CD4-positive, alpha-beta memory T cell (primary cell): ENCODE measurements at regions not wholly inside any gene's neighbourhood (a gene's known extent, or its start where the extent isn't known, plus 50 kb on each side); places are given as distances from the start of the nearest gene placed in this dataset.

Experiments
- CTCF ChIA-PET: fragments of 350-600 bp; sonication (Branson Sonifier 250); formaldehyde crosslinking; loops from one replicate; lab custom pipeline; 2021; ENCODE audit warnings: inconsistent platforms; ENCODE audit not compliant: partially characterized antibody; lab: Charles Lee
- POLR2A ChIA-PET: fragments of 350-600 bp; sonication (Branson Sonifier 250); formaldehyde crosslinking; loops from one replicate; lab custom pipeline; 2021; ENCODE audit not compliant: partially characterized antibody; lab: Charles Lee
- DNase-seq, 5 donors: peaks; one replicate each; pipeline versions ENCODE4 v3.0.0 to v3.0.0-alpha.2; 2020 to 2022; ENCODE audit warnings: mixed read lengths in 1 of 5
- H3K27ac ChIP-seq: one replicate; pipeline ENCODE4 v1.7.0; 2013; ENCODE audit warnings: low read depth, low read length
- H3K27me3 ChIP-seq: 2 replicates; pipeline ENCODE4 v1.7.0; 2013; ENCODE audit warnings: mild to moderate bottlenecking, low read length, moderate library complexity; ENCODE audit not compliant: insufficient read depth
- H3K36me3 ChIP-seq: 2 replicates; pipeline ENCODE4 v1.7.0; 2013; ENCODE audit warnings: mild to moderate bottlenecking, low read length, moderate library complexity; ENCODE audit not compliant: insufficient read depth
- H3K4me1 ChIP-seq: 2 replicates; pipeline ENCODE4 v1.7.0; 2013; ENCODE audit warnings: mild to moderate bottlenecking, low read length, moderate library complexity; ENCODE audit not compliant: insufficient read depth
- H3K4me3 ChIP-seq, 2 donors: one replicate each; pipeline ENCODE4 v1.7.0; 2013; ENCODE audit warnings: low read length in 2 of 2, mild to moderate bottlenecking in 1 of 2
- H3K9me3 ChIP-seq, 2 donors: one replicate each; pipeline ENCODE4 v1.7.0; 2013; ENCODE audit warnings: low read length in 2 of 2, control low read depth in 1 of 2; ENCODE audit not compliant: control insufficient read depth in 1 of 2
- H3K27ac Mint-ChIP-seq, 7 donors: one replicate each; pipeline ENCODE4 v1.8.0; 2020 to 2021; ENCODE audit warnings: mixed read lengths in 7 of 7, mild to moderate bottlenecking in 6 of 7, inconsistent platforms in 3 of 7, moderate library complexity in 3 of 7
- H3K27me3 Mint-ChIP-seq, 2 donors: one replicate each; pipeline ENCODE4 v1.8.0; 2020 to 2021; ENCODE audit warnings: mixed read lengths in 2 of 2
- H3K36me3 Mint-ChIP-seq, 2 donors: one replicate each; pipeline ENCODE4 v1.8.0; 2020 to 2021; ENCODE audit warnings: mixed read lengths in 2 of 2, inconsistent platforms in 1 of 2, mild to moderate bottlenecking in 1 of 2
- H3K4me1 Mint-ChIP-seq, 4 donors: one replicate each; pipeline ENCODE4 v1.8.0; 2020 to 2021; ENCODE audit warnings: mixed read lengths in 4 of 4, mild to moderate bottlenecking in 1 of 4
- H3K4me3 Mint-ChIP-seq, 8 donors: one replicate each; pipeline ENCODE4 v1.8.0; 2020 to 2021; ENCODE audit warnings: mixed read lengths in 8 of 8, mild to moderate bottlenecking in 7 of 8, moderate library complexity in 6 of 8, inconsistent platforms in 3 of 8
- H3K9me3 Mint-ChIP-seq, 8 donors: one replicate each; pipeline ENCODE4 v1.8.0; 2020 to 2021; ENCODE audit warnings: mixed read lengths in 8 of 8, mild to moderate bottlenecking in 5 of 8, inconsistent platforms in 3 of 8, moderate library complexity in 1 of 8
- intact Hi-C: fragments of 100-400 bp; cut with micrococcal nuclease; formaldehyde crosslinking; loops from one replicate; pipeline ENCODE4 v1.15.1; 2023

DNA sequence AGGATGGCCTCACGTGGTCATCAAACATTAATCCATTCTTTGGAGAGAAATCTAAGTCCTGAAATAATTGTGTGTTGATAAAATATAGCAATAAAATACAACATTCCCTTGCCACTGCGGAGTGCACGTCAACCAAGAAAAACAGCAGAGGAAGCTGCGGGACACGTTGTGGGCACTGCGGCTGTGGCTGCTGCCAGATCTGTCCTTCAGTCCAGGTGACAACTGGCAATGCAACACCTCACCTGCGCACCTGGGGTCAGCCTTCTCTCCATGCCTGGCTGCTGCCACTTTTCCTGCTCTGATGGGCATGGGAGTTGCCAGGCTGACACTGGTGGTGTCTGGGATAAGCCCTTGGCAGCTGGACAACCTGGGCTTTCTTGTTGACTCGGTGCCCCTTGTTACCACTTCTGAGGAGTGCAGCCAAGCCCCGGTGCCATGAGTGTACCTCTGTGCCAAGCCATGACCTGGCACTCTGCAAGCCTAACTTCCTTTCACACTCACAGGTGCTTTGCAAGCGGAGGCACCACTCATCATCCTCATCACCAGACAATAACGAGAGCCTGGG, 251.6 kb upstream of the TSHZ3 start:
- H3K4me1 ChIP-seq: no peaks in the 10 kb centered on the region
- no peak overlapping the region for H3K4me3 ChIP-seq
- intact Hi-C loops: no loop called here
- no peaks in the 10 kb centered on the region for H3K36me3 ChIP-seq
- DNase-seq: no peak
- H3K9me3 ChIP-seq: no peaks in the 10 kb centered on the region
- Mint-ChIP-seq H3K4me1 (no peaks in the 10 kb centered on the region), H3K27ac (no peak overlapping the region), H3K9me3 (peaks cover 0 to 3% (median 0%) of the 10 kb centered on the region in 8 donors), H3K4me3 (no peak overlapping the region), H3K27me3 (peaks cover 0 to 2% of the 10 kb centered on the region in 2 donors), H3K36me3 (no peaks in the 10 kb centered on the region)
- no peaks in the 10 kb centered on the region for H3K27me3 ChIP-seq
- ChIA-PET CTCF (no interaction called here), POLR2A (no interaction called here)
- H3K27ac ChIP-seq: no peak overlapping the region

DNA sequence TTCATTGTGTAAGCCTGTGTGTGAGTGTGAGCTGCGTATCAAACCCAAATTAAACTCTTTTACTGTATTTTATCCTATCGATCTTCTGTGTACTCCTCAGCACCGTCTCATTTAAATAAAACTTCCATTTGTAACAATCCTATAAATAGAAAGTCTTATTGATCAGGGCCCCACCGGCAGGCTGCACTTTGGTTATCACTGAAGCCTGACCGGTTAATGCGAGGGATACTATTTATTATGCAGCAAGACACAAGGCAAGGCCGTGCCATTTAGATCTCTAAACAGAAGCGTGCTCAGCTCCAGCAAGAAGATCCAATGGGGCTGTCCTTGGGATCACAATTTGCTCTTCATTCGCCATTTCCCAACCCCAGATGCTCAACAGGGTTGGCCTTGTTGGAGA, 252.6 kb upstream of the TSHZ3 start:
- H3K27me3 Mint-ChIP-seq: peaks cover 0 to 2% of the 10 kb centered on the region in 2 donors
- ChIA-PET POLR2A (no interaction called here), CTCF (no interaction called here)
- no peak overlapping the region for H3K4me3 Mint-ChIP-seq
- Histone ChIP-seq H3K27ac (no peak overlapping the region), H3K36me3 (no peaks in the 10 kb centered on the region), H3K4me1 (no peaks in the 10 kb centered on the region), H3K27me3 (no peaks in the 10 kb centered on the region), H3K9me3 (no peaks in the 10 kb centered on the region), H3K4me3 (no peak overlapping the region)
- no peak overlapping the region for H3K27ac Mint-ChIP-seq
- H3K9me3 Mint-ChIP-seq: peaks cover 0 to 4% (median 0%) of the 10 kb centered on the region in 8 donors
- no peaks in the 10 kb centered on the region for H3K4me1 Mint-ChIP-seq
- DNase-seq: no peak
- intact Hi-C loops: no loop called here
- H3K36me3 Mint-ChIP-seq: no peaks in the 10 kb centered on the region

DNA sequence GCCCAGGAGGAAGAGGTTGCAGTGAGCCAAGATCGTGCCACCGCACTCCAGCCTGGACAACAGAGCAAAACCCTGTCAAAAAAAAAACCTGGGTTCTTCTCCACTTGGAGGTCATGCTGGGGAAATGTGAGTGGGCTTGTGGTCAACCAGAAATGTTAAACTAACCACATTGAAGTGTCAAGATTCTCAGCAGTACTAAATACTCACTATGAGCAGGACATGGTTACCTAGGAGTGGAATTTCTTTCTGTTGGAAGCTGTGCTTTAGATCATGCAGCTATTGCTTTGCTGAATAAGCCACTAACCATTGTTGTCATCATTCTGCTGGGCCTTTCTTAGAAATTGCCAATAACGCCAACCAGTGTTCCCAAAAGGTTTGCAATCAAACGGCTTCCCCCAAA, 253.3 kb upstream of the TSHZ3 start:
- POLR2A ChIA-PET: no interaction called here
- no peak overlapping the region for H3K27ac ChIP-seq
- peaks cover 0 to 4% (median 0%) of the 10 kb centered on the region in 8 donors for H3K9me3 Mint-ChIP-seq
- H3K4me1 ChIP-seq: no peaks in the 10 kb centered on the region
- H3K27me3 ChIP-seq: no peaks in the 10 kb centered on the region
- H3K4me1 Mint-ChIP-seq: no peaks in the 10 kb centered on the region
- no peak overlapping the region for H3K4me3 ChIP-seq
- peaks cover 0 to 2% of the 10 kb centered on the region in 2 donors for H3K27me3 Mint-ChIP-seq
- no peaks in the 10 kb centered on the region for H3K36me3 ChIP-seq
- no peaks in the 10 kb centered on the region for H3K36me3 Mint-ChIP-seq
- H3K9me3 ChIP-seq: no peaks in the 10 kb centered on the region
- CTCF ChIA-PET: no interaction called here
- no peak overlapping the region for H3K27ac Mint-ChIP-seq
- intact Hi-C loops: no loop called here
- no peak for DNase-seq
- no peak overlapping the region for H3K4me3 Mint-ChIP-seq

DNA sequence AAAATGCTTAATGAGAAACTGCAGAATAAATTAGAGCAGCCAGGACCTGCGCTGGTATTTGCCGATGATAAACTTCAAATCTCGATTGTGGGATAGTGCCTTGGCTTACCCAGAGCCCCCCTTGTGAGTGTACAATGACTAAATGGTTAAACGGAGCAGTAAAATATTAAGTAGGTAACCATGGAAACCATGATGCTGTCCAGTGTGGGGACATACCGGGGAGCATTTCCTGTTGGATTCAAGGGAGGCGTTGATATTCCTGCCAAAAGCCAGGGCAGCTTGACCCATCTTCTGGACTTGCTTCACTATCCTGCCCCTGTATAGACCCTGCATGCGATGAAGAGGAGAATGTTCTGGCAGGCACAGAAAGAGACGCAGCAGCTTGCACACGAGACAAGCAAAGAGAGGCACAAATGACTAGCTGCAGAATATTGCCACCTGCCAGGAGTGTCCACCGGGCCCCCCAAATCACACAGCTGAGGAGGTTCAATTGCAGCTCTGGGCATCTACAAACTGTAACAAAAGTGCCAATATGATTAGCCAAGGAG, 255.3 kb upstream of the TSHZ3 start:
- no peak overlapping the region for H3K27ac ChIP-seq
- H3K27me3 Mint-ChIP-seq: peaks cover 2% of the 10 kb centered on the region in 2 donors
- no peak overlapping the region for H3K4me3 ChIP-seq
- no peak overlapping the region for H3K4me3 Mint-ChIP-seq
- no peak for DNase-seq
- H3K4me1 ChIP-seq: no peaks in the 10 kb centered on the region
- H3K36me3 ChIP-seq: no peaks in the 10 kb centered on the region
- intact Hi-C loops: no loop called here
- no peaks in the 10 kb centered on the region for H3K4me1 Mint-ChIP-seq
- ChIA-PET CTCF (no interaction called here), POLR2A (no interaction called here)
- H3K27me3 ChIP-seq: no peaks in the 10 kb centered on the region
- no peaks in the 10 kb centered on the region for H3K9me3 ChIP-seq
- no peak overlapping the region for H3K27ac Mint-ChIP-seq
- H3K36me3 Mint-ChIP-seq: no peaks in the 10 kb centered on the region
- H3K9me3 Mint-ChIP-seq: peaks cover 0 to 4% (median 0%) of the 10 kb centered on the region in 8 donors

DNA sequence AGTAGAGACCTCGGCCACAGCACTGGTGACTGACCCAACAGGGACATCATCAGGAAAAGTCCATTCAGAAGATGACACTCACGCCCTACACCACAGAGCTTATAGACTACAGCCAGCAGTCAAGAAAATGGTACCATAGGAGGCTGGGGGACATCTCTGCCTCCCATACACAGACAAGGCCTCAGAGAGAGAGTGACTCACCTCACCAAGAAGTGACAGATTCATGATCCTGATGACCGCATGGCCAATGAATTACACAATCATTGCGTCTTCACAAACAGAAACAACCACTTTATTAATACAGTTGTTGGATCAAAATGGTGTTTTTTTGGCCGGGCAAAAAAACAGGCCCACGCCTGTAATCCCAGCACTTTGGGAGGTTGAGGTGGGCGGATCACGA, 260.8 kb upstream of the TSHZ3 start:
- Histone ChIP-seq H3K9me3 (no peaks in the 10 kb centered on the region), H3K4me3 (no peak overlapping the region), H3K4me1 (no peaks in the 10 kb centered on the region), H3K27ac (no peak overlapping the region), H3K27me3 (no peaks in the 10 kb centered on the region), H3K36me3 (no peaks in the 10 kb centered on the region)
- intact Hi-C loops: no loop called here
- no peaks in the 10 kb centered on the region for H3K36me3 Mint-ChIP-seq
- no peak for DNase-seq
- CTCF ChIA-PET: no interaction called here
- peaks cover 0 to 5% (median 0%) of the 10 kb centered on the region in 8 donors for H3K9me3 Mint-ChIP-seq
- peaks cover 2 to 3% of the 10 kb centered on the region in 2 donors for H3K27me3 Mint-ChIP-seq
- H3K4me3 Mint-ChIP-seq: no peak overlapping the region
- peak overlapping the region in 1 of 7 donors; percentile 18 for H3K27ac Mint-ChIP-seq
- H3K4me1 Mint-ChIP-seq: no peaks in the 10 kb centered on the region
- POLR2A ChIA-PET: no interaction called here

DNA sequence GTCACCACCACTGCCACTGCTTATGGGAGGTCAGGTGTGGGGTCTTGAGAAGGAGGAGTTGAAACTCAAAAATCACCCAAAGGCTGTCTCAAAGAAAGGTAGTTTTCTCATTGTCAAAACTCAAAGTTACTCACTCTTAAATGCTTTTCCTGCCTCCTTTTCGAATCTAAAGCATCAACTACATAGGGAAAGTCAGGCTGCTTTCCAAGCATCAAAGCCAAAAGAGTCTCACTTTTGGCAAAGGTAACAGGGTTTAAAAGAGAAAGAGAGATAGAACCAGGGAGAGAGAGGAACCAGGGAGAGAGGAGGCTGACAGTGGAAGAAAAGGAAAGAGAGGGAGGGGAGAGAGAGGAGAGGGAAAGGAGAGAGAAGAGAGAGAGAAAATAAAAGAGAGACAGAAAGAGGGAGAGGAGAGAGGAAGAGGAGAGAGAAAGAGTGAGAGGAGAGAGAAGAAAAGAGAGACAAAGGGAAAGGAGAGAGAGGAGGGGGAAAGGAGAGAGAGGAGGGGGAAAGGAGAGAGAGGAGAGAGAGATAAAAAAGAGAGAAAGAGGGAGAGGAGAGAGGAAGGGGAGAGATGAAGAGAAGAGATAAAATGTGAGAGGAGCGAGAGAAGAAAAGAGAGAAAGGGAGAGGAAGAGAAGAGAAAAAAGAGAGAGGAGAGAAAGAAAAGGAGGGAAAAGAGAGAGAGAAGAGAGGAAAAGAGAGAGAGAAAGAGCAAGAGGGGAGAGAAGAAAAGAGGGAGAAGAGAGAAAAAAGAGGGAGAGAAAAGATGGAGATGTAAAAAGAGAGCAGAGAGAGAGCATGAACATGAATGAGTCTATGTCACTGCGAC, 262.0 kb upstream of the TSHZ3 start:
- Mint-ChIP-seq H3K4me1 (no peaks in the 10 kb centered on the region), H3K36me3 (no peaks in the 10 kb centered on the region), H3K4me3 (peak overlapping the region in 1 of 8 donors; percentile 7), H3K27me3 (peaks cover 1 to 2% of the 10 kb centered on the region in 2 donors), H3K27ac (no peak overlapping the region), H3K9me3 (peaks cover 0 to 5% (median 0%) of the 10 kb centered on the region in 8 donors)
- Histone ChIP-seq H3K36me3 (no peaks in the 10 kb centered on the region), H3K27ac (no peak overlapping the region), H3K9me3 (no peaks in the 10 kb centered on the region), H3K27me3 (no peaks in the 10 kb centered on the region), H3K4me3 (no peak overlapping the region), H3K4me1 (no peaks in the 10 kb centered on the region)
- no peak for DNase-seq
- intact Hi-C loops: no loop called here
- ChIA-PET POLR2A (no interaction called here), CTCF (no interaction called here)

DNA sequence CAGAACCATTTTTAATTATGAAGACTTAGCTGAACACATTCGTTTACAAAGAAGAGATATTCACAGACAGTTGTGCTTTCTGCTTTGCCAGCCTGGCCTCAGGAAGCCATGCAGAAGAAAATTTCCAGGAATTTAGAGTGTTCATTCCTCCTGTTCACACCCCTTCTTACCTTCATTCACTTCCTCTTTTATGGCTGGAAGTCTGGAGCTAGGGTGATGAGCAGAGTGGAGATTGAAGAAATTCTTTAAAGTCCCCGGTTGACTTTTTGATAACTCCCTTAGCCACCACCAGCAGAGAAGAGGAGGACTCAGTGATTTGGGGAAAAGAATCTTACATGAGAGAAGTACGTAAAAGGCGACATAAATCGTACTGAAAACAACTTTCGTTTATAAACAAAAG, 263.6 kb upstream of the TSHZ3 start:
- no peaks in the 10 kb centered on the region for H3K4me1 ChIP-seq
- POLR2A ChIA-PET: no interaction called here

More for the DNA sequence above, 263.6 kb upstream of the TSHZ3 start:
- H3K4me3 Mint-ChIP-seq: no peak overlapping the region
- peaks cover 1 to 2% of the 10 kb centered on the region in 2 donors for H3K27me3 Mint-ChIP-seq
- H3K36me3 ChIP-seq: no peaks in the 10 kb centered on the region
- H3K9me3 Mint-ChIP-seq: peaks cover 0 to 5% (median 0%) of the 10 kb centered on the region in 8 donors
- no peak for DNase-seq
- CTCF ChIA-PET: no interaction called here
- no peak overlapping the region for H3K4me3 ChIP-seq
- intact Hi-C loops: no loop called here
- no peaks in the 10 kb centered on the region for H3K36me3 Mint-ChIP-seq
- no peak overlapping the region for H3K27ac Mint-ChIP-seq
- H3K4me1 Mint-ChIP-seq: no peaks in the 10 kb centered on the region
- no peaks in the 10 kb centered on the region for H3K9me3 ChIP-seq
- H3K27ac ChIP-seq: no peak overlapping the region
- no peaks in the 10 kb centered on the region for H3K27me3 ChIP-seq
